GM12878 (cell line): ENCODE measurements at regions not wholly inside any gene's neighbourhood (a gene's known extent, or its start where the extent isn't known, plus 50 kb on each side); places are given as distances from the start of the nearest gene placed in this dataset.

Experiments used
- ATAC-seq: fragments of 200-7000 bp; cut with Tn5 transposase; 3 replicates; pipeline ENCODE4 v1.9.1; 2020; ENCODE audit warnings: mild to moderate bottlenecking, moderate library complexity
- BruUV-seq: library from RNA; stranded (reverse); fragments of 400-500 nt; replicated peaks from 2 replicates; lab custom pipeline; 2021; lab: Mats Ljungman, UMichigan
- CTCF ChIA-PET: fragments of 300-600 bp; sonication (Branson Sonifier 250); formaldehyde crosslinking; extraction: SDS; loops from one replicate; lab custom pipeline; 2021; ENCODE audit warnings: inconsistent platforms; lab: Yijun Ruan, JAX
- POLR2A ChIA-PET: fragments of 350-600 bp; formaldehyde crosslinking; extraction: SDS; loops from one replicate; lab custom pipeline; 2021; ENCODE audit warnings: inconsistent platforms; lab: Charles Lee
- RAD21 ChIA-PET: fragments of 300-600 bp; sonication (Branson Sonifier 250); formaldehyde crosslinking; loops from one replicate; lab custom pipeline; 2023; ENCODE audit warnings: antibody characterized with exemption; ENCODE audit not compliant: unreplicated experiment; lab: Charles Lee
- SMC1A ChIA-PET: fragments of 300-600 bp; sonication (Branson Sonifier 250); formaldehyde crosslinking; loops from one replicate; lab custom pipeline; 2023; ENCODE audit not compliant: unreplicated experiment, uncharacterized antibody; lab: Charles Lee
- DNase-seq: peaks from one replicate; pipeline ENCODE4 v3.0.0-alpha.2; 2011; ENCODE audit warnings: low read depth, low spot score
- FAIRE-seq: peaks from 3 replicates; lab custom pipeline; 2011; peaks lifted over from hg19 to GRCh38; lab: Jason Lieb, UNC
- H2AFZ ChIP-seq: 2 replicates; pipeline ENCODE4 v1.6.0; 2011; ENCODE audit warnings: low read depth, low read length, control low read depth; ENCODE audit not compliant: control insufficient read depth
- H3K27ac ChIP-seq: 2 replicates; pipeline ENCODE4 v1.5.1; 2011; ENCODE audit warnings: control low read depth; ENCODE audit not compliant: control insufficient read depth, insufficient read depth
- H3K27me3 ChIP-seq, 2 experiments: replicated peaks in 1 of 2; 2 replicates each; pipeline versions ENCODE4 v1.6.0 to v1.6.1; 2011; ENCODE audit warnings: low read length in 1 of 2; ENCODE audit not compliant: control insufficient read depth in 2 of 2, insufficient read depth in 2 of 2
- H3K36me3 ChIP-seq, 2 experiments: 2 replicates each; pipeline ENCODE4 v1.5.1; 2011; ENCODE audit warnings: low read length in 1 of 2; ENCODE audit not compliant: control insufficient read depth in 2 of 2, insufficient read depth in 2 of 2
- H3K4me1 ChIP-seq: 2 replicates; pipeline ENCODE4 v1.6.1; 2011; ENCODE audit warnings: mild to moderate bottlenecking, low read length, moderate library complexity, mixed read lengths; ENCODE audit not compliant: control insufficient read depth, insufficient read depth
- H3K4me2 ChIP-seq: 2 replicates; pipeline ENCODE4 v1.6.0; 2011; ENCODE audit warnings: control low read depth; ENCODE audit not compliant: control insufficient read depth, insufficient read depth
- H3K4me3 ChIP-seq: fragments of 200-600 bp; sonication (generic); 2 replicates; pipeline ENCODE4 v1.5.1; 2016
- H3K79me2 ChIP-seq: 2 replicates; pipeline ENCODE4 v1.6.0; 2011; ENCODE audit warnings: low read length; ENCODE audit not compliant: control insufficient read depth, insufficient read depth
- H3K9ac ChIP-seq: 2 replicates; pipeline ENCODE4 v1.8.0; 2011; ENCODE audit warnings: low read length, control low read depth, mixed read lengths; ENCODE audit not compliant: control insufficient read depth, insufficient read depth
- H3K9me3 ChIP-seq: replicated peaks from 3 replicates; pipeline ENCODE4 v1.5.1; 2011; ENCODE audit warnings: mild to moderate bottlenecking, low read length; ENCODE audit not compliant: control insufficient read depth, insufficient read depth
- H4K20me1 ChIP-seq: 2 replicates; pipeline ENCODE4 v1.6.0; 2011; ENCODE audit not compliant: control insufficient read depth, insufficient read depth
- E2F4 ChIP-seq: IDR thresholded peaks from 2 replicates; pipeline ENCODE4 v1.6.1; 2012; ENCODE audit warnings: low read depth, low read length, improper control_type of control experiment
- E4F1 ChIP-seq: fragments of 450-650 bp; IDR thresholded peaks from 2 replicates; pipeline ENCODE4 v1.6.1; 2018; ENCODE audit warnings: borderline replicate concordance, mild to moderate bottlenecking; ENCODE audit not compliant: partially characterized antibody
- EGR1 ChIP-seq, 2 experiments: IDR thresholded peaks; 1 replicate in 1 of 2; 2 replicates in 1 of 2; pipeline ENCODE4 v1.6.1; 2011 to 2012; ENCODE audit warnings: low read depth in 2 of 2, low read length in 2 of 2, borderline replicate concordance in 1 of 2, mild to moderate bottlenecking in 1 of 2, moderate library complexity in 1 of 2
- IKZF2 ChIP-seq, 2 experiments: fragments of 450-650 bp; IDR thresholded peaks; 2 replicates each; pipeline ENCODE4 v1.6.1; 2017; ENCODE audit warnings: mild to moderate bottlenecking in 2 of 2, moderate library complexity in 2 of 2
- MTA2 ChIP-seq: fragments of 450-650 bp; IDR thresholded peaks from 2 replicates; pipeline ENCODE4 v1.6.1; 2016; ENCODE audit warnings: low read depth, mild to moderate bottlenecking, moderate library complexity
- MTA3 ChIP-seq: IDR thresholded peaks from 2 replicates; pipeline ENCODE4 v1.6.1; 2012; ENCODE audit warnings: low read length, inconsistent platforms, borderline replicate concordance
- MYB ChIP-seq: fragments of 150-350 bp; IDR thresholded peaks from 2 replicates; pipeline ENCODE4 v1.6.1; 2014; ENCODE audit warnings: mild to moderate bottlenecking, low read depth, low read length, borderline replicate concordance
- NR2C2 ChIP-seq: IDR thresholded peaks from 2 replicates; pipeline ENCODE4 v1.6.1; 2011; ENCODE audit warnings: borderline replicate concordance, low read depth; ENCODE audit not compliant: control insufficient read depth, insufficient read length
- RBBP5 ChIP-seq: fragments of 200-600 bp; sonication (generic); conservative IDR thresholded peaks from 2 replicates; pipeline ENCODE4 v1.6.1; 2016
- SIN3A ChIP-seq: IDR thresholded peaks from 2 replicates; pipeline ENCODE4 v1.6.1; 2012; ENCODE audit warnings: low read depth, low read length, improper control_type of control experiment
- SIX5 ChIP-seq: IDR thresholded peaks from 2 replicates; pipeline ENCODE4 v1.6.1; 2011; ENCODE audit warnings: mild to moderate bottlenecking, low read depth, low read length, moderate library complexity; ENCODE audit not compliant: severe bottlenecking
- SMC3 ChIP-seq: IDR thresholded peaks from 2 replicates; pipeline ENCODE4 v1.6.1; 2011; ENCODE audit warnings: low read length, improper control_type of control experiment, borderline replicate concordance
- WGBS: methylation state at CpG from one replicate; pipeline ENCODE4 v1.1.6; 2016; ENCODE audit warnings: low lambda C conversion rate; ENCODE audit not compliant: insufficient replicate concordance, insufficient coverage; ENCODE audit errors: missing lambda C conversion rate; 5-methylcytosine and 5-hydroxymethylcytosine counted together
- in situ Hi-C: fragments of 300-500 bp; cut with MboI; formaldehyde crosslinking; loops from 9 replicates; pipeline ENCODE4 v1.14.3; 2018; ENCODE audit warnings: mixed read lengths
- intact Hi-C: fragments of 100-400 bp; cut with micrococcal nuclease; formaldehyde crosslinking; loops from one replicate; pipeline ENCODE4 v1.14.2; 2022; ENCODE audit not compliant: unreplicated experiment
- TF ChIP-seq, protein P1 (sequence below): fragments of 450-650 bp; IDR thresholded peaks from 2 replicates; pipeline ENCODE4 v1.6.1; 2018; ENCODE audit warnings: mild to moderate bottlenecking, low read depth, moderate library complexity; ENCODE audit not compliant: partially characterized antibody
- TF ChIP-seq, protein P2 (sequence below): IDR thresholded peaks from 2 replicates; pipeline ENCODE4 v1.6.1; 2011; ENCODE audit warnings: low read depth, low read length, improper control_type of control experiment, borderline replicate concordance
- TF ChIP-seq, protein P3 (sequence below): IDR thresholded peaks from 2 replicates; pipeline ENCODE4 v1.6.1; 2011; ENCODE audit warnings: borderline replicate concordance, low read depth, mild to moderate bottlenecking, moderate library complexity, low read length; ENCODE audit not compliant: insufficient read depth, poor library complexity, severe bottlenecking

- intact Hi-C loops, result no loop called here
- in situ Hi-C loops, result no loop called here
- TF ChIP-seq EGR1 (IDR thresholded peaks at IDR 0.05; ENCODE audit: borderline replicate concordance in 1 of 2, low read depth in 2 of 2, low read length in 2 of 2), result no peak
- TF ChIP-seq, protein P1, sequence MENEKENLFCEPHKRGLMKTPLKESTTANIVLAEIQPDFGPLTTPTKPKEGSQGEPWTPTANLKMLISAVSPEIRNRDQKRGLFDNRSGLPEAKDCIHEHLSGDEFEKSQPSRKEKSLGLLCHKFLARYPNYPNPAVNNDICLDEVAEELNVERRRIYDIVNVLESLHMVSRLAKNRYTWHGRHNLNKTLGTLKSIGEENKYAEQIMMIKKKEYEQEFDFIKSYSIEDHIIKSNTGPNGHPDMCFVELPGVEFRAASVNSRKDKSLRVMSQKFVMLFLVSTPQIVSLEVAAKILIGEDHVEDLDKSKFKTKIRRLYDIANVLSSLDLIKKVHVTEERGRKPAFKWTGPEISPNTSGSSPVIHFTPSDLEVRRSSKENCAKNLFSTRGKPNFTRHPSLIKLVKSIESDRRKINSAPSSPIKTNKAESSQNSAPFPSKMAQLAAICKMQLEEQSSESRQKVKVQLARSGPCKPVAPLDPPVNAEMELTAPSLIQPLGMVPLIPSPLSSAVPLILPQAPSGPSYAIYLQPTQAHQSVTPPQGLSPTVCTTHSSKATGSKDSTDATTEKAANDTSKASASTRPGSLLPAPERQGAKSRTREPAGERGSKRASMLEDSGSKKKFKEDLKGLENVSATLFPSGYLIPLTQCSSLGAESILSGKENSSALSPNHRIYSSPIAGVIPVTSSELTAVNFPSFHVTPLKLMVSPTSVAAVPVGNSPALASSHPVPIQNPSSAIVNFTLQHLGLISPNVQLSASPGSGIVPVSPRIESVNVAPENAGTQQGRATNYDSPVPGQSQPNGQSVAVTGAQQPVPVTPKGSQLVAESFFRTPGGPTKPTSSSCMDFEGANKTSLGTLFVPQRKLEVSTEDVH, result no peak
- TF ChIP-seq, protein P2, sequence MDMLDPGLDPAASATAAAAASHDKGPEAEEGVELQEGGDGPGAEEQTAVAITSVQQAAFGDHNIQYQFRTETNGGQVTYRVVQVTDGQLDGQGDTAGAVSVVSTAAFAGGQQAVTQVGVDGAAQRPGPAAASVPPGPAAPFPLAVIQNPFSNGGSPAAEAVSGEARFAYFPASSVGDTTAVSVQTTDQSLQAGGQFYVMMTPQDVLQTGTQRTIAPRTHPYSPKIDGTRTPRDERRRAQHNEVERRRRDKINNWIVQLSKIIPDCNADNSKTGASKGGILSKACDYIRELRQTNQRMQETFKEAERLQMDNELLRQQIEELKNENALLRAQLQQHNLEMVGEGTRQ, result no peak
- no peak for TF ChIP-seq E2F4
- TF ChIP-seq MYB, result no peak
- no peak for TF ChIP-seq MTA3
- TF ChIP-seq SIX5, result no peak
- no peak for TF ChIP-seq MTA2
- TF ChIP-seq RBBP5, result no peak
- TF ChIP-seq, protein P3, sequence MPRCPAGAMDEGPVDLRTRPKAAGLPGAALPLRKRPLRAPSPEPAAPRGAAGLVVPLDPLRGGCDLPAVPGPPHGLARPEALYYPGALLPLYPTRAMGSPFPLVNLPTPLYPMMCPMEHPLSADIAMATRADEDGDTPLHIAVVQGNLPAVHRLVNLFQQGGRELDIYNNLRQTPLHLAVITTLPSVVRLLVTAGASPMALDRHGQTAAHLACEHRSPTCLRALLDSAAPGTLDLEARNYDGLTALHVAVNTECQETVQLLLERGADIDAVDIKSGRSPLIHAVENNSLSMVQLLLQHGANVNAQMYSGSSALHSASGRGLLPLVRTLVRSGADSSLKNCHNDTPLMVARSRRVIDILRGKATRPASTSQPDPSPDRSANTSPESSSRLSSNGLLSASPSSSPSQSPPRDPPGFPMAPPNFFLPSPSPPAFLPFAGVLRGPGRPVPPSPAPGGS, result no peak
- no peak for TF ChIP-seq SMC3
- no peak for TF ChIP-seq IKZF2 (IDR thresholded peaks at IDR 0.05)
- no peak for TF ChIP-seq NR2C2
- TF ChIP-seq E4F1, result no peak
- no peak for TF ChIP-seq SIN3A
Measured at GRCh38 chr10:130400890-130401289, 264.7 kb downstream of the GLRX3 start.

More at GRCh38 chr10:130400890-130401289, 264.7 kb downstream of the GLRX3 start:
- no peaks in the 10 kb centered on the region for H3K4me1 ChIP-seq
- no peak overlapping the region for H2AFZ ChIP-seq
- no peak for DNase-seq
- no peak overlapping the region for H3K4me3 ChIP-seq
- FAIRE-seq, result no peak
- ChIA-PET POLR2A (no interaction called here), SMC1A (no interaction called here), CTCF (no interaction called here), RAD21 (no interaction called here)
- BruUV-seq, result no TSS peak
- H3K36me3 ChIP-seq, result no peaks in the 10 kb centered on the region
- no peak for ATAC-seq
- no peak overlapping the region for H3K9ac ChIP-seq
- no peaks in the 10 kb centered on the region for H3K27me3 ChIP-seq
- 56% methylated on average over 5 of the region's 5 CpGs for WGBS
- no peak overlapping the region for H3K4me2 ChIP-seq
- H3K79me2 ChIP-seq, result no peaks in the 10 kb centered on the region
- peaks cover 2% of the 10 kb centered on the region; the same call in 1 of the 3 replicates for H3K9me3 ChIP-seq
- no peaks in the 10 kb centered on the region for H4K20me1 ChIP-seq
- no peak overlapping the region for H3K27ac ChIP-seq
